HG02870 (cell line): ENCODE measurements at regions not wholly inside any gene's neighbourhood (a gene's known extent, or its start where the extent isn't known, plus 50 kb on each side); places are given as distances from the start of the nearest gene placed in this dataset.

Experiments used
- ATAC-seq: cut with Tn5 transposase; IDR thresholded peaks from one replicate; pipeline ENCODE4 v1.9.1; 2021; ENCODE audit warnings: mild to moderate bottlenecking, moderate library complexity; ENCODE audit not compliant: unreplicated experiment

GRCh38 chr11:97356144-97356543, 966.3 kb downstream of the JRKL start:
- ATAC-seq, result no peak

GRCh38 chr11:97359016-97359415, 969.2 kb downstream of the JRKL start:
- no peak for ATAC-seq

- ATAC-seq, result no peak
These were observed 972.1 kb downstream of the JRKL start for GRCh38 chr11:97361812-97362378.

- no peak for ATAC-seq
These were observed 973.5 kb downstream of the JRKL start for GRCh38 chr11:97363331-97363730.

- ATAC-seq, result no peak
These were observed 974.2 kb downstream of the JRKL start for GRCh38 chr11:97364047-97364446.

- no peak for ATAC-seq
These were observed 977.7 kb downstream of the JRKL start for GRCh38 chr11:97367406-97368083.

GRCh38 chr11:97389270-97389669, 999.5 kb downstream of the JRKL start:
- ATAC-seq, result no peak

GRCh38 chr11:97398246-97398645, 1008.4 kb downstream of the JRKL start:
- no peak for ATAC-seq

GRCh38 chr11:97409141-97409540, 1019.3 kb downstream of the JRKL start:
- ATAC-seq, result no peak

GRCh38 chr11:97414801-97415200, 1025.0 kb downstream of the JRKL start:
- ATAC-seq, result no peak

- no peak for ATAC-seq
These were observed 1029.9 kb downstream of the JRKL start for GRCh38 chr11:97419729-97420128.

- no peak for ATAC-seq
These were observed 1038.5 kb downstream of the JRKL start for GRCh38 chr11:97428247-97428790.

- no peak for ATAC-seq
These were observed 1041.1 kb downstream of the JRKL start for GRCh38 chr11:97430877-97431276.

GRCh38 chr11:97432926-97433325, 1043.1 kb downstream of the JRKL start:
- no peak for ATAC-seq

GRCh38 chr11:97445561-97445960, 1055.7 kb downstream of the JRKL start:
- ATAC-seq, result no peak

GRCh38 chr11:97451441-97451840, 1061.6 kb downstream of the JRKL start:
- no peak for ATAC-seq

- ATAC-seq, result no peak
These were observed 1065.2 kb downstream of the JRKL start for GRCh38 chr11:97454988-97455387.

- no peak for ATAC-seq
These were observed 1070.3 kb downstream of the JRKL start for GRCh38 chr11:97460091-97460490.

GRCh38 chr11:97461044-97461880, 1071.4 kb downstream of the JRKL start:
- no peak for ATAC-seq

- ATAC-seq, result no peak
These were observed 1072.1 kb downstream of the JRKL start for GRCh38 chr11:97461934-97462333.

- no peak for ATAC-seq
These were observed 1074.1 kb downstream of the JRKL start for GRCh38 chr11:97463891-97464290.

GRCh38 chr11:97471480-97471879, 1081.7 kb downstream of the JRKL start:
- no peak for ATAC-seq
